CD4-positive, CD25-positive, alpha-beta regulatory T cell (primary cell): ENCODE measurements at regions not wholly inside any gene's neighbourhood (a gene's known extent, or its start where the extent isn't known, plus 50 kb on each side); places are given as distances from the start of the nearest gene placed in this dataset.
"Not testable (repeated sequence)": the region's sequence is repeated elsewhere in the genome, so short reads cannot be mapped to it uniquely, and the experiment has no call there.

Experiments
- ATAC-seq, 2 donors: fragments of 150-1000 bp; cut with Tn5 transposase; one replicate each; pipeline ENCODE4 v1.10.0; 2021; ENCODE audit warnings: low read depth in 2 of 2, moderate number of reproducible peaks in 2 of 2, moderate library complexity in 1 of 2
- DNase-seq, 3 donors: peaks; one replicate each; pipeline versions ENCODE4 v3.0.0 to v3.0.0-alpha.2; 2012 to 2022; ENCODE audit warnings: mixed read lengths in 1 of 3
- H3K27ac ChIP-seq: one replicate; pipeline ENCODE4 v1.7.0; 2013; ENCODE audit warnings: mild to moderate bottlenecking, low read length; ENCODE audit not compliant: insufficient read depth, poor library complexity, severe bottlenecking
- H3K27me3 ChIP-seq: one replicate; pipeline ENCODE4 v1.7.0; 2013; ENCODE audit warnings: low read length; ENCODE audit not compliant: control insufficient read depth, insufficient read depth
- H3K36me3 ChIP-seq: one replicate; pipeline ENCODE4 v1.7.0; 2013; ENCODE audit warnings: mild to moderate bottlenecking, low read length, moderate library complexity; ENCODE audit not compliant: control insufficient read depth, insufficient read depth
- H3K4me1 ChIP-seq: 2 replicates; pipeline ENCODE4 v1.7.0; 2013; ENCODE audit warnings: mild to moderate bottlenecking, low read length; ENCODE audit not compliant: insufficient read depth, control insufficient read depth, poor library complexity, severe bottlenecking
- H3K4me3 ChIP-seq: one replicate; pipeline ENCODE4 v1.7.0; 2013; ENCODE audit warnings: low read depth, mild to moderate bottlenecking, low read length, moderate library complexity
- H3K9me3 ChIP-seq, 2 experiments: 1 replicate in 1 of 2; 2 replicates in 1 of 2; pipeline ENCODE4 v1.7.0; 2013; ENCODE audit warnings: low read length in 2 of 2, mild to moderate bottlenecking in 1 of 2, moderate library complexity in 1 of 2; ENCODE audit not compliant: control insufficient read depth in 2 of 2
- H3K27ac Mint-ChIP-seq, 3 donors: one replicate each; pipeline ENCODE4 v1.8.0; 2020 to 2022; ENCODE audit warnings: mild to moderate bottlenecking in 3 of 3, mixed read lengths in 3 of 3, moderate library complexity in 2 of 3
- H3K27me3 Mint-ChIP-seq: one replicate; pipeline ENCODE4 v1.8.0; 2022; ENCODE audit warnings: mild to moderate bottlenecking, mixed read lengths
- H3K36me3 Mint-ChIP-seq: one replicate; pipeline ENCODE4 v1.8.0; 2020; ENCODE audit warnings: mixed read lengths
- H3K4me1 Mint-ChIP-seq, 4 donors: one replicate each; pipeline ENCODE4 v1.8.0; 2020 to 2022; ENCODE audit warnings: mixed read lengths in 4 of 4, mild to moderate bottlenecking in 1 of 4
- H3K4me3 Mint-ChIP-seq, 4 donors: one replicate each; pipeline ENCODE4 v1.8.0; 2020 to 2022; ENCODE audit warnings: mild to moderate bottlenecking in 4 of 4, mixed read lengths in 4 of 4, moderate library complexity in 3 of 4
- H3K9me3 Mint-ChIP-seq, 7 donors: one replicate each; pipeline ENCODE4 v1.8.0; 2020 to 2022; ENCODE audit warnings: mixed read lengths in 7 of 7, mild to moderate bottlenecking in 3 of 7, moderate library complexity in 2 of 7

DNA sequence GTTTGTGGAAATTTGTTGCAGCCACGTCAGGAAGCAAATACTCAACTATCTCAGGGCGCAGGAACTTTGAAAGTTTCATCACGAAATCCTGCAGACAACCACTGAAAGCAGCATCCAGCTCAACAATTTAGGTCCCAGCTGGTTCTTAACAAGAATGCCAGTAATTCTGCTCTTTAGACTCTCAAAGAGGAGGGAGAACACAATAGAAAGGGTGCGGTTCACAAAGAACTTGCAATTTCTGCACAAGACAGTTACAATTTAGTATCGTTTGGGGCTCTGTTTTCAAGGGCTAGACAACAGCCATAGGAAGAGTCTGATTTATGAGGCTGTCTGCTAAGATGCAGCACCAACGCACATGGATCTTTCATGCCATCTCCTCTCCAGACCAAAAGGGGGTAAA, 223.1 kb downstream of the FGFR2 start:
- no peak for ATAC-seq
- H3K27me3 Mint-ChIP-seq = peaks cover 5% of the 10 kb centered on the region
- Histone ChIP-seq H3K4me1 (no peaks in the 10 kb centered on the region), H3K9me3 (no peaks in the 10 kb centered on the region), H3K36me3 (no peaks in the 10 kb centered on the region), H3K27me3 (no peaks in the 10 kb centered on the region), H3K4me3 (no peak overlapping the region), H3K27ac (no peak overlapping the region)
- H3K27ac Mint-ChIP-seq = no peak overlapping the region
- no peaks in the 10 kb centered on the region for H3K4me1 Mint-ChIP-seq
- H3K4me3 Mint-ChIP-seq = no peak overlapping the region
- no peak for DNase-seq
- peaks cover 0 to 2% (median 0%) of the 10 kb centered on the region in 7 donors for H3K9me3 Mint-ChIP-seq
- no peaks in the 10 kb centered on the region for H3K36me3 Mint-ChIP-seq

DNA sequence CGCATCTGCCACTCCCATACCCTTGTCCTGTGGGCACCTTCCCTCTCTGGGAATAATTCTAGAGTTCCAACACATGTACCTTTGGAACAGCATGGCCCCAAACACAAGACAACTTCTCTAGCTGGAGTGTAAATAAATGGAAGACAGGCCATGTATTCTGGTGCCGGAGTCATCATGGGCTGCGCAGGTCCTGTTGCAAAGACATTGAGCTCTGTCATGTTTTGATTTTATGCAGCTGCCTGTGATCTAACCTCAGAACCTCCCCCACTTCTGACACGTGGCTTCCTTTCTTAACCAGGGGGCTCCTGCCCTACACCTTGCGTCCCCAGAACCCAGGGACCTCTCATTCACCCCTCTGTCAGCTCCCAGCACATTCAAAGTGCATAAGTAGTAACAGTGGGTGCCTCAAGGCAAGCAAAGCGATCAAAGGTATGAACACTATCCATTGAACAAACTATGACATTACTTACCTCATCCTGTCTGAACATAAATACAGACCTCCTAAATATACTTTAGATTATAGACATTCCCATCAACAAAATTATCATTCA, 219.9 kb downstream of the FGFR2 start:
- DNase-seq (no peak), ATAC-seq (no peak)
- H3K27ac Mint-ChIP-seq = no peak overlapping the region
- Histone ChIP-seq H3K4me3 (no peak overlapping the region), H3K27ac (no peak overlapping the region), H3K4me1 (no peaks in the 10 kb centered on the region), H3K27me3 (no peaks in the 10 kb centered on the region), H3K36me3 (no peaks in the 10 kb centered on the region), H3K9me3 (no peaks in the 10 kb centered on the region)
- no peaks in the 10 kb centered on the region for H3K4me1 Mint-ChIP-seq
- H3K36me3 Mint-ChIP-seq = no peaks in the 10 kb centered on the region
- H3K27me3 Mint-ChIP-seq = no peaks in the 10 kb centered on the region
- H3K9me3 Mint-ChIP-seq = peaks cover 0 to under 1% (median 0%) of the 10 kb centered on the region in 7 donors
- H3K4me3 Mint-ChIP-seq = no peak overlapping the region

DNA sequence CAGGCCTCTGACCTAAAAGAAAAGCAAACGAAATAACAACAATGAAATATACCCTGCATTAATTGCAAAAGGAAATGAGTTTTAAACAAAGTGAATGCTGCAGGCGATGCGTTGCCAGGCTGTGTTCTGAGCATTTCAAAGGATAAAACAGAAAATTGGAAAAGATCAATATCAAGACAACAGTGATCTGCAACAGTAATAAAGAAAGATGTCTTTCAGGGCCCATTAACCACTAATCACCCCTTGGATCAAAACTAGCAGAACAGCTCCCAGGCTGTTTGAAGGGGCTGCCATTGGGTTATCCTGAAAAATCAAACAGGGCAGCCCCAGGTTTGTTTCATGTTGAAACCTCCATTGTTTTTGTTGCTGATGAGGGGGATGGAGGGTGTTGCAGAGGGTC, 219.2 kb downstream of the FGFR2 start:
- Mint-ChIP-seq H3K27me3 (no peaks in the 10 kb centered on the region), H3K36me3 (no peaks in the 10 kb centered on the region), H3K9me3 (no peaks in the 10 kb centered on the region), H3K4me1 (no peaks in the 10 kb centered on the region), H3K4me3 (no peak overlapping the region), H3K27ac (no peak overlapping the region)
- DNase-seq (no peak), ATAC-seq (no peak)
- no peaks in the 10 kb centered on the region for H3K36me3 ChIP-seq
- no peak overlapping the region for H3K27ac ChIP-seq
- H3K4me3 ChIP-seq = no peak overlapping the region
- no peaks in the 10 kb centered on the region for H3K9me3 ChIP-seq
- H3K4me1 ChIP-seq = no peaks in the 10 kb centered on the region
- H3K27me3 ChIP-seq = no peaks in the 10 kb centered on the region

DNA sequence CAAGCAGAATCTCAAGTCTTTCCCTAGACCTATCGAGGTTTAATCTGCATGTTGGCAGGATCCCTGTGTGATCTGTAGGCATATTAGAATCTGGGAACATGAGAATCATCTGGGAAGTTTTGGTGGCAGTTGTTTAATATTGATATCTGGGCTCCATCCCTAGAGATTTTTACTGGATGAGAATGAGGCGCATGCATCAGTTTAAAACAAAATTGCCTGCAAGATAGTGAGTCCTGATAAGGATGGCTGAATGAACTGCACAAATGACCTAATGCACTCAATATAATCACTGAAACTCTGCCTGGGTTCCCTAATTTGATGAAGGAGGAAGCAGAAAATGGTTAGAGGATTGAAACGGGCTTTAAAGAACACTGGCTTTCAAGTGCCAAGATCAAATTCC, 218.0 kb downstream of the FGFR2 start:
- H3K36me3 Mint-ChIP-seq = no peaks in the 10 kb centered on the region
- Histone ChIP-seq H3K36me3 (no peaks in the 10 kb centered on the region), H3K27me3 (no peaks in the 10 kb centered on the region), H3K27ac (no peak overlapping the region), H3K4me1 (no peaks in the 10 kb centered on the region), H3K9me3 (no peaks in the 10 kb centered on the region), H3K4me3 (no peak overlapping the region)
- DNase-seq (no peak), ATAC-seq (no peak)
- H3K27ac Mint-ChIP-seq = no peak overlapping the region
- H3K27me3 Mint-ChIP-seq = no peaks in the 10 kb centered on the region
- H3K4me1 Mint-ChIP-seq = no peaks in the 10 kb centered on the region
- no peaks in the 10 kb centered on the region for H3K9me3 Mint-ChIP-seq
- H3K4me3 Mint-ChIP-seq = no peak overlapping the region

DNA sequence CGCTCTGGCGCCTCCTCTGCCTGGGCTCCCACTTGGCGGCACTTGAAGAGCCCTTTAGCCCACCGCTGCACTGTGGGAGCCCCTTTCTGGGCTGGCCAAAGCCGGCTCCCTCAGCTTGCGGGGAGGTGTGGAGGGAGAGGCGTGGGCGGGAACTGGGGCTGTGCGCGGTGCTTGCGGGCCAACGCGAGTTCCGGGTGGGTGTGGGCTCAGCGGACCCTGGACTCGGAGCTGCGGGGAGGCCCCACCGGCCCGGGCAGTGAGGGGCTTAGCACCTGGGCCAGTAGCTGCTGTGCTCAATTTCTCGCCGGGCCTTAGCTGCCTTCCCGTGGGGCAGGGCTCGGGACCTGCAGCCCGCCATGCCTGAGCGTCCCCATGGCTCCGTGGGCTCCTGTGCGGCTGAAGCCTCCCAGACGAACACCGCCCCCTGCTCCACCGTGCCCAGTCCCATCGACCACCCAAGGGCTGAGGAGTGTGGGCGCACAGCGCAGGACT, 216.2 kb downstream of the FGFR2 start:
- not testable (repeated sequence) for H3K36me3 ChIP-seq, H3K9me3 ChIP-seq, H3K27ac ChIP-seq, H3K27me3 ChIP-seq, H3K9me3 Mint-ChIP-seq, H3K27ac Mint-ChIP-seq, H3K4me3 Mint-ChIP-seq, H3K36me3 Mint-ChIP-seq, DNase-seq, H3K4me1 ChIP-seq, H3K4me1 Mint-ChIP-seq, H3K27me3 Mint-ChIP-seq, ATAC-seq, H3K4me3 ChIP-seq

DNA sequence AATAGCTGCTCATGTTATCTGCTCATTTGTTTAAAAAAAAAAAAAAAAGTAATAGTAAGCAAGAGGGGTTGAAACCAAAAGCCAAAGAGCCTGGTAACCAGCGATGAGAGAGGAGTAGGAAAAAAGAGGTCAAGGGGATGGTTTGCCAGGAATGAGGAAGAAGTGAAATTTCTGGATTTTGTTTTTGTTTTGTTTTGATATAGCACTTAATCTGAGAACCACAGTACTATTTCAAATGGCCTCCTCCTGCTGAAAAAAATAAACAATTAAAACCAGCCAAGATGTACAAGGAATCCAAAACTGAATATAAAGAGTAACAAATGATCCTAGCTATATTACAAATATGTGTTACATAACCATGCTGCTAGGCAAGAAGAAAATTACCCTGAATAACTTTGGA, 213.1 kb downstream of the FGFR2 start:
- H3K36me3 Mint-ChIP-seq = no peaks in the 10 kb centered on the region
- no peak overlapping the region for H3K4me3 Mint-ChIP-seq
- ATAC-seq = no peak

DNA sequence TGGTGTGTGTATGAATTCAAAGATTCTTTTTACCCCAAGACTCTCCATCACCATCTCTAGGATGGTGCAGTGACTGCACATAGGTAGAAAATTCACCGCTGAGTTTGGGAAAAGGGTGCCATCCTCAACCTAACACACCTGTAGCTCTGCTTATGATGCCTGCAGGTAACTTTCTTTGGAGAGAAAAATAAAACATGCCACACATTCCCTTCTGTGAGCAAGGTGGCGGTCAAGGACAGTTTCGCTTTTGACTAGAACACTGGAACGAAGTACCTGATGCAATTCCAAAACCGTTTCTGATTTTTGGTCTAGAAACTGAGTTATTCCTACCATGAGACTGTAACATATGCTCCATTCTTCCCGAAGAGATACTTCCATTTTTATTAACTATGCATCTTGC, 205.6 kb downstream of the FGFR2 start:
- H3K36me3 Mint-ChIP-seq = no peaks in the 10 kb centered on the region
- Histone ChIP-seq H3K4me1 (no peaks in the 10 kb centered on the region), H3K27ac (no peak overlapping the region), H3K9me3 (no peaks in the 10 kb centered on the region), H3K36me3 (no peaks in the 10 kb centered on the region), H3K27me3 (no peaks in the 10 kb centered on the region), H3K4me3 (no peak overlapping the region)
- no peak overlapping the region for H3K27ac Mint-ChIP-seq
- DNase-seq (no peak), ATAC-seq (no peak)
- peaks cover 0 to 5% (median 0%) of the 10 kb centered on the region in 7 donors for H3K9me3 Mint-ChIP-seq
- no peak overlapping the region for H3K4me3 Mint-ChIP-seq
- no peaks in the 10 kb centered on the region for H3K27me3 Mint-ChIP-seq
- H3K4me1 Mint-ChIP-seq = no peaks in the 10 kb centered on the region

More for the DNA sequence above, 213.1 kb downstream of the FGFR2 start:
- DNase-seq = no peak
- Histone ChIP-seq H3K4me1 (no peaks in the 10 kb centered on the region), H3K36me3 (no peaks in the 10 kb centered on the region), H3K27me3 (no peaks in the 10 kb centered on the region), H3K9me3 (no peaks in the 10 kb centered on the region), H3K27ac (no peak overlapping the region), H3K4me3 (no peak overlapping the region)
- H3K4me1 Mint-ChIP-seq = no peaks in the 10 kb centered on the region
- H3K27me3 Mint-ChIP-seq = no peaks in the 10 kb centered on the region
- H3K27ac Mint-ChIP-seq = no peak overlapping the region
- H3K9me3 Mint-ChIP-seq = peaks cover 0 to 2% (median 0%) of the 10 kb centered on the region in 7 donors

DNA sequence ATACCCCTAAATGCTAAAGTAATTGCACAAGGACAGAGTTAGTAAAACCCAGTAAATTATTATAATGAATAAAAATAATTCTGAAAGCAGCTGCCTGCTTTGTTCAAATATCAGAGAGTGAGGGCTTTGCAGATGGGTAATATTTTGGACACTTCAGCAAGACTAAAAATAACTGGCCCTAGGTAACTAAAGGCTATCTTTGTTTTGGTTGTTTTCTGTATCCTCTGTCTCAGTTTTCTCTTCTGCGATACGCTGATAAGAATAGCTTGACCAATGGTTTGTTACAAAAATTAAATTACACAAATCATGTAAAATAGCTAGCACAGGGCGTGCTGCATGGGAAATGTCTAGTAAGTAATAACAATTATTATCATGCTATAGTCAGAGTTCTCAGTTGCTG, 204.7 kb downstream of the FGFR2 start:
- Mint-ChIP-seq H3K4me1 (no peaks in the 10 kb centered on the region), H3K36me3 (no peaks in the 10 kb centered on the region), H3K27me3 (no peaks in the 10 kb centered on the region), H3K4me3 (no peak overlapping the region), H3K9me3 (peaks cover 0 to 5% (median 0%) of the 10 kb centered on the region in 7 donors), H3K27ac (no peak overlapping the region)
- Histone ChIP-seq H3K36me3 (no peaks in the 10 kb centered on the region), H3K4me3 (no peak overlapping the region), H3K4me1 (no peaks in the 10 kb centered on the region), H3K9me3 (no peaks in the 10 kb centered on the region), H3K27me3 (no peaks in the 10 kb centered on the region), H3K27ac (no peak overlapping the region)
- no peak for DNase-seq
- no peak for ATAC-seq
